ENCODE measurements at regions not wholly inside any gene's neighbourhood (a gene's known extent, or its start where the extent isn't known, plus 50 kb on each side); places are given as distances from the start of the nearest gene placed in this dataset.

GRCh38 chr7:112866424-112866823 lies 76.2 kb upstream of the TMEM168 start:
- H3K79me2 ChIP-seq (ENCODE audit: low read length), result no peaks in the 10 kb centered on the region
- no peaks in the 10 kb centered on the region for H3K36me3 ChIP-seq (ENCODE audit: low read depth, low read length)
- ChIA-PET CTCF (no interaction called here), POLR2A (ENCODE audit: unreplicated experiment) (no interaction called here)
- 0 out of 2 replicates have a peak, but pooled peaks cover 8% of the 10 kb centered on the region for H4K20me1 ChIP-seq (ENCODE audit: low read length)
- H3K4me2 ChIP-seq (ENCODE audit: low read length), result no peak overlapping the region
- no peaks in the 10 kb centered on the region for H3F3A ChIP-seq (ENCODE audit: low read length, unreplicated experiment)
- ATAC-seq (no peak), DNase-seq (no peak)
- intact Hi-C loops (cut with micrococcal nuclease), result no loop called here
- H3K4me1 ChIP-seq (ENCODE audit: insufficient read depth, low read length), result no peaks in the 10 kb centered on the region
- BruUV-seq (replicated peaks), result no TSS peak
- no peaks in the 10 kb centered on the region for H3K9me2 ChIP-seq (replicated peaks; ENCODE audit: low read length)
- no peak overlapping the region for H2AFZ ChIP-seq (ENCODE audit: low read length)
- no peak for TF ChIP-seq EZH2phosphoT487 (IDR thresholded peaks at IDR 0.05; ENCODE audit: borderline replicate concordance, low read length)
- TF ChIP-seq, protein P1, sequence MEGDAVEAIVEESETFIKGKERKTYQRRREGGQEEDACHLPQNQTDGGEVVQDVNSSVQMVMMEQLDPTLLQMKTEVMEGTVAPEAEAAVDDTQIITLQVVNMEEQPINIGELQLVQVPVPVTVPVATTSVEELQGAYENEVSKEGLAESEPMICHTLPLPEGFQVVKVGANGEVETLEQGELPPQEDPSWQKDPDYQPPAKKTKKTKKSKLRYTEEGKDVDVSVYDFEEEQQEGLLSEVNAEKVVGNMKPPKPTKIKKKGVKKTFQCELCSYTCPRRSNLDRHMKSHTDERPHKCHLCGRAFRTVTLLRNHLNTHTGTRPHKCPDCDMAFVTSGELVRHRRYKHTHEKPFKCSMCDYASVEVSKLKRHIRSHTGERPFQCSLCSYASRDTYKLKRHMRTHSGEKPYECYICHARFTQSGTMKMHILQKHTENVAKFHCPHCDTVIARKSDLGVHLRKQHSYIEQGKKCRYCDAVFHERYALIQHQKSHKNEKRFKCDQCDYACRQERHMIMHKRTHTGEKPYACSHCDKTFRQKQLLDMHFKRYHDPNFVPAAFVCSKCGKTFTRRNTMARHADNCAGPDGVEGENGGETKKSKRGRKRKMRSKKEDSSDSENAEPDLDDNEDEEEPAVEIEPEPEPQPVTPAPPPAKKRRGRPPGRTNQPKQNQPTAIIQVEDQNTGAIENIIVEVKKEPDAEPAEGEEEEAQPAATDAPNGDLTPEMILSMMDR (conservative IDR thresholded peaks at IDR 0.05; ENCODE audit: low read depth, low read length), result no peak
- TF ChIP-seq EZH2 (IDR thresholded peaks at IDR 0.05; ENCODE audit: low read length, unreplicated experiment), result no peak
- no peaks in the 10 kb centered on the region for H3K9me3 ChIP-seq (ENCODE audit: low read length)
- no peaks in the 10 kb centered on the region for H3K27me3 ChIP-seq (ENCODE audit: low read length)
- H3K9ac ChIP-seq (ENCODE audit: low read length), result no peak overlapping the region
- H3K27ac ChIP-seq (ENCODE audit: low read length), result no peak overlapping the region
- no peak overlapping the region for H3K4me3 ChIP-seq (ENCODE audit: low read length)

DNA sequence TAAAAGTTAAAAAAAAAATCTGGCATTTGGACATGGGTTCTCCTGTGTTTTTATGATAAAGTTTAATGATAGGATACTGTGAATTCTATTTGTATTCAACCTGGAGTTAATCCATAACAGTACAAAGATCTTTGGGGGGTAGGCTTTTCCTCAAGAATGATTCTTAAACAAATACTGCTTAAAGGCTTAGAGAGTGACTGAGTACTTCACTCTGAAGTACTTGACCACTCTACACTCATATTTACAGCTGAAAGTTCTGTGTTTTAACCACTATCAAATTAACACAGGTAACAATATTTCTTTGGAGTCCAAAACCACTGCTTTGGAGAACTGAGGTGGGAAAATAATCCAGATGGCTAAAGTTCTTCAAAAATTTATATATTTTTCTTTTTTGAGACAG lies 74.2 kb upstream of the TMEM168 start:
- no peaks in the 10 kb centered on the region for H3K9me2 ChIP-seq (replicated peaks; ENCODE audit: low read length)
- H3K36me3 ChIP-seq (ENCODE audit: low read depth, low read length), result no peaks in the 10 kb centered on the region
- 0 out of 2 replicates have a peak, but pooled peaks cover under 1% of the 10 kb centered on the region for H4K20me1 ChIP-seq (ENCODE audit: low read length)
- no TSS peak for BruUV-seq (replicated peaks)
- no peak overlapping the region for H3K27ac ChIP-seq (ENCODE audit: low read length)
- ChIA-PET CTCF (no interaction called here), POLR2A (ENCODE audit: unreplicated experiment) (no interaction called here)
- no peaks in the 10 kb centered on the region for H3F3A ChIP-seq (ENCODE audit: low read length, unreplicated experiment)
- ATAC-seq (no peak), DNase-seq (no peak)
- H3K27me3 ChIP-seq (ENCODE audit: low read length), result no peaks in the 10 kb centered on the region
- TF ChIP-seq, protein P1 (conservative IDR thresholded peaks at IDR 0.05; ENCODE audit: low read depth, low read length), result no peak
- TF ChIP-seq EZH2 (IDR thresholded peaks at IDR 0.05; ENCODE audit: low read length, unreplicated experiment) (no peak), EZH2phosphoT487 (IDR thresholded peaks at IDR 0.05; ENCODE audit: borderline replicate concordance, low read length) (no peak)
- no peaks in the 10 kb centered on the region for H3K4me1 ChIP-seq (ENCODE audit: insufficient read depth, low read length)
- no peaks in the 10 kb centered on the region for H3K9me3 ChIP-seq (ENCODE audit: low read length)
- no peak overlapping the region for H3K9ac ChIP-seq (ENCODE audit: low read length)
- H3K4me3 ChIP-seq (ENCODE audit: low read length), result no peak overlapping the region
- no peak overlapping the region for H3K4me2 ChIP-seq (ENCODE audit: low read length)
- intact Hi-C loops (cut with micrococcal nuclease), result no loop called here
- no peaks in the 10 kb centered on the region for H3K79me2 ChIP-seq (ENCODE audit: low read length)
- H2AFZ ChIP-seq (ENCODE audit: low read length), result no peak overlapping the region

GRCh38 chr7:112858838-112859237 lies 68.6 kb upstream of the TMEM168 start:
- Histone ChIP-seq H3K27ac (ENCODE audit: low read length) (no peak overlapping the region), H3K9me3 (ENCODE audit: low read length) (no peaks in the 10 kb centered on the region), H3K79me2 (ENCODE audit: low read length) (no peaks in the 10 kb centered on the region), H3F3A (ENCODE audit: low read length, unreplicated experiment) (no peaks in the 10 kb centered on the region), H3K27me3 (ENCODE audit: low read length) (no peaks in the 10 kb centered on the region), H4K20me1 (ENCODE audit: low read length) (no peaks in the 10 kb centered on the region), H3K9me2 (replicated peaks; ENCODE audit: low read length) (no peaks in the 10 kb centered on the region), H3K36me3 (ENCODE audit: low read depth, low read length) (no peaks in the 10 kb centered on the region), H3K4me2 (ENCODE audit: low read length) (no peak overlapping the region), H3K9ac (ENCODE audit: low read length) (no peak overlapping the region), H3K4me1 (ENCODE audit: insufficient read depth, low read length) (no peaks in the 10 kb centered on the region), H2AFZ (ENCODE audit: low read length) (no peak overlapping the region), H3K4me3 (ENCODE audit: low read length) (no peak overlapping the region)
- CTCF ChIA-PET, result no interaction called here
- intact Hi-C loops (cut with micrococcal nuclease), result no loop called here
- DNase-seq, result no peak
- no TSS peak for BruUV-seq (replicated peaks)
- ATAC-seq, result no peak
- TF ChIP-seq EZH2phosphoT487 (IDR thresholded peaks at IDR 0.05; ENCODE audit: borderline replicate concordance, low read length) (no peak), EZH2 (IDR thresholded peaks at IDR 0.05; ENCODE audit: low read length, unreplicated experiment) (no peak)
- TF ChIP-seq, protein P1 (conservative IDR thresholded peaks at IDR 0.05; ENCODE audit: low read depth, low read length), result no peak
- POLR2A ChIA-PET (ENCODE audit: unreplicated experiment), result no interaction called here
